HT1080 (cell line): ENCODE measurements at regions not wholly inside any gene's neighbourhood (a gene's known extent, or its start where the extent isn't known, plus 50 kb on each side); places are given as distances from the start of the nearest gene placed in this dataset.

Experiments
- DNase-seq: peaks from one replicate; pipeline ENCODE4 v3.0.0-alpha.2; 2015; ENCODE audit warnings: low read depth

DNA sequence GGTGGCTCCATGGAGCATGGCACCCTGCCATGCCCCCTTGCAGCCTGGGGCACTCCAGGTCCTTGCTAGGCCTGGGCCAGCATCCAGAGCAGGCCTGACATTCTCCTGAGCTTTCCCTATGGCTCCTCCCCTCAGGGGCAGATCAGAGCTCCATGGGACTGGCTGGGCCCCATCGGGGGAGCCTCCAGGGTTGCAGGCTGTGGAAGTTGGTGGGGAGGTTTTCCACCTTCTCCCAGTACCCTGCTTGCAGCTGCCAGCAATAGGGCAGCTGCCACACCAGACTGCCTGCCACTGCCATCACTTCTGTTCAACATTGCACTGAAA, 75.7 kb upstream of the TP63 start:
- DNase-seq: no peak

DNA sequence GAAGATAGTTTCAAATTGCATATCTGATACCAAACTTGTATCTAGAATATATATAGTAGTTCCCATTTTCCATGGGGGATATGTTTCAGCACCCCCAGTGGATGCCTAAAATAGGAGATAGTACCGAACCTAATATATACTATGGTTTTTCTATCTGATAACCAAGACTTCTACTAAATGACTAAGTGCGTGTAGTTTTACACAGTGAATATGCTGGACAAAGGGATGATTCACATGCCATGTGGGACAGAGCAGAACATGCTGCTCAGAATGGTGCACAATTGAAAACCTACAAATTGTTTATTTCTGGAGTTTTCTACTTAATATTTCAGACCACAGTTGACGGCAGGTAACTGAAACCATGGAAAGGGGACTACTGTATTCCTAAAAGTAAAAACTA, 73.4 kb upstream of the TP63 start:
- peak; percentile 23 for DNase-seq

DNA sequence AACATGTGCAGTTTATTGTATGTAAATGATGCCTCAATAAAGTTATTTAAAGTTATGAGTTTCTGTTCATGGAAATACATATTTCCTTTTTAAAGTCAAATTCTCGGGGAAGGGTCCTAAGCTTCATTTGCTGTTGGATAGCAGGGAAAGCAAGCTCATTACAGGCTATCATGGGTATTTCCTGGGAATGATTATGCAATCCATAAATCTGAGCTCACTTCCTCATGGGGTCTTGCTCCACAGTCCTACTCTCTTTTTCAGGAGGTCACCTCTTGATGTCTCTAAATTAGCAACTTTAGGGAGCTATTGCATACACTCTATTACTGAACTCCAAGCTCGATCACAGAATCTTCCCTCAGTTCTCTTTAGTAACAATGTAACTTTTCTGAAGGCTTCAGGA, 69.9 kb upstream of the TP63 start:
- peak; percentile 13 for DNase-seq

DNA sequence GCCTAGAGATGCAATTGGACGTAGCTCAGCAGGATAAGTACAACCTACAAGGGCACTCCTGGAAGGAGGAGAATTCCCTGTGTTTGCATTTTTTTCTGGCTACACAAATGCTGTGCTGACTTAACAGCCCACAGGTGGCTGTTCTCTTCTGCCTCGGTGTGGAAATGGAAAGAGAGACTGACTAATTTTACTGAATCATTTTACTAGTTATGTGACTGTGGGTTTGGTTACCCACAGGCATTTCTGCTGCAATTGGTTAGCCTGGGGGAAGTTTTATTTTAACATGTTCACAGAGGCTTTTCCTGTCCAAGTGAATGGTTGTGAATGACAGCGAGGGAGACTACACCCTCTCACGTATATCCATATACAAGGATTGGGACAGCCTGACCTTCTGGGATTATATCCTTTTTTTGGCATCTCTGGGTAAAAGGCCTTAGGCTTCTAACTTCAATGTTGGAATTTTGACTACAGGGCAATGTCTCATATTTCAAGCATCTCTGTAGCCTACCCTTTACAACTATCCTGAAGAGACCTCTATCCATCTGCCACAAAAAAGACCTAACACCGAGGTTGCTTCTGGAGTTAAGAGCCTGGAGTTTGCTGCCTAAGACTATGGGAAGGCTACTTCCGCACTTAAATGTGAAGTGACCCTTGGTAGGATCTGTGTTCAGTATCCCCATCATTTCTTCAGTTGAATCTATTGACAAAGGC, 67.2 kb upstream of the TP63 start:
- peak; percentile 97 for DNase-seq

DNA sequence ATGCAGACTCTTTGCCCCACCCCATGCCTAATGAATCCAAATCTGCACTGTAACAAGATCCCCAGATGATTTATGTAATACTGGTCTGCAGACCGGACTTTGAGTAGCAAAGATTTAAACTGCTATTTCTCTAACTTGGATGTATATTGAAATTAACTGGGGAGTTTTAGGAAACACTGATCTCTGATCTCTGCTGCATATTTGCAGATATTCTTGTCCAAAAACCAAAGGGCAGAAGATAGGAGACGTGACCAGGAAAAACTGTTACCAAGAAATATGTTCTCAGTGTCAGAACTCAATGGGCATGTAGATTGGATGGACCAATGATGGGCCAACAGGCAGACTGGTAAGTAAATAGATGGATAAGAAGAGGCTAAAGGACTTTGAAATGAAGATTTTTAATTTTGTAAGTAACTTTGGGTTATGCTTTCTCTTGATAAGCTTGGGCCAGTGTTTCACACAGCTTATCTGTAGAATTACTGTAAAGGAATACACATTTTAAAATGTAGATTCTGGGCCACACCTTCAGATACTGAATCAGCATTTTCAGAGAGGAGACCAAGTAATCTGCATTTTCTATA, 64.5 kb upstream of the TP63 start:
- no peak for DNase-seq

DNA sequence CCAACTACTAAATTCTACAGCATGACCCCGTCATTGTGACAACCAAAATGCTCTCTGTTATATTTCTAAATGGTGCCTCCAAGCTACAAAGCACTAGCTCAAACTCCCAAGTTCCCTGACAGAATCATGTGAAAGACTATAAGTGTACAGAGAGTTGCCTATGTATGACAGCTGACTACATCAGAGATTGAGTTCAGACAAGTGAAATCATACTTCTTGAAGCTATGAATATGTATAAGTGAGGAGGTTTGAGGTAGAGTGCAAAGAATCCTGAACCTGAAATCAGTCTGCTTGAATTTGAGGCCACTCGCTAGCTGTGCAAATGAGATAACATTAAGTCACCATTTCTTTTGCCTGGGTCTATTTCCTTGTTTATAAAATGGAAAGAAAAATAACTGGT, 63.9 kb upstream of the TP63 start:
- DNase-seq: no peak

DNA sequence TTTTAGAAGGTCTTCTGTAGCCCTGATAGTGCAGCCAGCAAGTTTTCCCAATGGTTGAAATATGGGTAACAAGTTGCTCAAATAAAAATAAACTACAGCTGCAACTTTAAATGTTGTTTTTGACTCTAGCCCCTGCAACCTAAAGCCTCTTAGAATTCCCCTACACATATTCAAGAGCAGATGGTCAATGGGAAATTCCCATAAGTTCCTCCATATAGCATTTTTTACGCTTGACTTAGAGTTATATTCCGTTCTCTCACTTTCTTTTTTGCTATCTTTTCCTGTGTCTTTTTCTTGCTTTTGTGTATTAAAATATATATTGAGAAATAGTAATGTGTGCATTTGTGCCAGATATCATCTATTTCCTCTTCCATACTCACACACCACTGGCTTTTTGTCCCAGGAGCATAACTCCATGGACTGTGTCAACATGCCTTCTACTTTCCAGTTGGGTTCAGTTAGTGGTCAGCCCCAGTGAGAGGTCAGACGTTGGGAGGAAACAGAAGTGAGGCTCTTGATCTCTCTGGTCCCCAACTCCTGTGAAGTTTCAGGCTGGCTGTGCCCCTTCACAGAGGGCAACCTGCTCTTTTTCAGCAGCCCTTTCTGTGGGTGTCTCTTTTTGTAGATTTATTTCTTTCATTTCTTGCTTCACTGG, 63.3 kb upstream of the TP63 start:
- DNase-seq: no peak

DNA sequence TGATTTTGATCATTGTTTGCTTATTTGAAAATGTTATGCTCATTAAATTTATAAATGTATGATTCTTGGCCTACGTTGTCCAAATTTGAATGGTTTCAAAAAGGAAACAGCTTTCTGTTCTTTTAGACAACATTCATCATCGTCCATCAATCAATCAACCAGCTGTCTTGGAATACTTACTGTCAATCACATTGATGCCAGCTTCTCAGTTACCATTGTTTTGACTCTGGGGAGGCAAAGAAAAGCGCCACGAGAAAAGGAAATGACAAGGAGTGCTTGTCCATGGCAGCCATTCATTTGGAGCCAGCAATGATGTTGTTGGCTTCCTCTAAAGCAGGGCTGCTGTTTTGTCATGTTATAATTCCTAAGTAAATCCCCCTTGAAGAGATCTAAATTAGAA, 62.2 kb upstream of the TP63 start:
- DNase-seq: no peak

DNA sequence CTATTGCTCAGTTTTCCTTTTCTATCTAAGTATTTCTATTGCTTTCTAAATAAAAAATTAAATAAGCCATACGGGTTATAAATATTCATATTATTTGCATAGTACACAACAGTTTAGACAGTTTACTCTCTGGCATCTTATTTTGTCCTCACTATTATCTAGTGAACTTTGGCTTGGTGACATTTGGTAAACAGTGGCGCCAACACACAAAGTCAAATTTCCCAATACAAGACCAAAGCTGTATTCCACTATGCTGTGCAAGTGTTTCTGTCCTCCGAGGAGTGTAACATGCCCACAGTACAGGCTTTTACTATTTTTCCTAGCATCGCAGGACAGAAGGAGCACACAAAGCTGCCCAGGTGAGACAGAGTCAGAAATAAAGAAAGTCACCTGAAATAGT, 61.7 kb upstream of the TP63 start:
- no peak for DNase-seq

DNA sequence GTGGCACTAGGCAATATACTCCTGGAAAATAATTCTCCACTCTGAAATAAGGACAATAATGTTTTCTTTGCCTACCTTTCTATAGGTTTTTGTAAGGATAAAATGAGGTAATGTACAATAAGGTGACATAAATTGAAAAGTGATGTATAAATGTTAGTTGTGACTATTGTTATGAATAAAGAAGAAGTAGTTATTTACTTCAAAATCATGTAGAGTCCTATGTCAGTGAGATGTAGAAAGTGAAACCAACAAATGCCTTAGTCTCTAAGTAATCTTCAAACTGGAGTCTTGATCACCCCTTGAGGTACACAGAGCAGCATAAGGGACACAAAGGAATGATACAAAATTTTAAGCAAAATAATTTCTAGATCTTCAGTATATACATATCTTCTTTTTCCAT, 60.3 kb upstream of the TP63 start:
- DNase-seq: no peak

DNA sequence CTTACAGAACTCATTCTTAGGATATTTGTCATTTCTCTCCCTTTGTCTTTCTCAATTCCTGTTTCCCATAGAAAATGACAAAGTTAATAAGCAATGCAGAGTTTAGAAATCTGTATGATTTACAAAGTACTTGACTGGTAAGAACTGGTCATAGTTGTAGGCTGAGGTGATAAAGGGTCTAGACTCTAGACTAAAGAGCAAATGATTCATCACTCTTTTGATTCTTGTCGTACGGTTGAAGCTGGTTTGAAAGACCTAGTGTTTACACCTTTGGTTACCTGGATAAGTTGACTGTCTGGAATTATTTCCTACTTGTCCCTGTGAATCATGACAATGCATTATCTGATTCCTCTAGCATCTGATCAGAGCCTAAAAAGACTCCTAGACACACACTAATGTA, 58.9 kb upstream of the TP63 start:
- DNase-seq: no peak

DNA sequence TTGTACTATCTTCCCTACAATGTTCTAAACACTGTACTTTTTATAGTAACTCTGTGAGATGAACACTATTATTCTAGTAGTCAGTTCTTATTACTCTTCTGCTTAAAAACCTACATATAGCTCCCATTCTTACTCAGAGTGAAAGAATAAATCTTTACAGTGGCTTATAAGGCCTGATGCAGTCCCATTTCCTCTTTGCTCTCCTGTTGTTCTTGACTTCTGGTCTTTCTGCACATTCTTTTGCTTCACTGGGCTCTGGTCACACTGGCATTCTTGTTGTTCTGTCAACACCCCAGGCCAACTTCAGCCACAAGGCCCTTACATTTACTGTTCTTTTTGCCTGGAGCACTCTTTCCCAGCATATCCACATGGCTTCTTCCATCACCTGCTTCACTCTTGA, 58.2 kb upstream of the TP63 start:
- DNase-seq: no peak

DNA sequence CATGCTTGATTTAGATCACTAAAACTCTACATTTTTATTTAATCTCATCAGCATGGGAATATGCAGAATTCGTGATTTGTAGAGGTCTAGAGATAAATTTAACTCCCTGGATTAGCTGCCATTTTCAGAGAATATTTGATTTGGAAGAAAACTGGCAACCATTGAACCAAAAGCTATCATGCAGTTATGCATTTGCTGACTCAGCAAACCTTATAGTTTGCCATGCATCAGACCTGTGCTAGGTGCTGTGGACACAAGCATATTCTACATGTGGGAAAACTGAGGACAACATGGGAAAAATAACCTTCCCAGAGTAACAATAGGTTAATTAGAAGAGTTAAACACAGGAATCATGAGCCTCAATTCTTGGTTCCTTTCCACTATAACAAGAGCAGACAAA, 54.7 kb upstream of the TP63 start:
- no peak for DNase-seq

DNA sequence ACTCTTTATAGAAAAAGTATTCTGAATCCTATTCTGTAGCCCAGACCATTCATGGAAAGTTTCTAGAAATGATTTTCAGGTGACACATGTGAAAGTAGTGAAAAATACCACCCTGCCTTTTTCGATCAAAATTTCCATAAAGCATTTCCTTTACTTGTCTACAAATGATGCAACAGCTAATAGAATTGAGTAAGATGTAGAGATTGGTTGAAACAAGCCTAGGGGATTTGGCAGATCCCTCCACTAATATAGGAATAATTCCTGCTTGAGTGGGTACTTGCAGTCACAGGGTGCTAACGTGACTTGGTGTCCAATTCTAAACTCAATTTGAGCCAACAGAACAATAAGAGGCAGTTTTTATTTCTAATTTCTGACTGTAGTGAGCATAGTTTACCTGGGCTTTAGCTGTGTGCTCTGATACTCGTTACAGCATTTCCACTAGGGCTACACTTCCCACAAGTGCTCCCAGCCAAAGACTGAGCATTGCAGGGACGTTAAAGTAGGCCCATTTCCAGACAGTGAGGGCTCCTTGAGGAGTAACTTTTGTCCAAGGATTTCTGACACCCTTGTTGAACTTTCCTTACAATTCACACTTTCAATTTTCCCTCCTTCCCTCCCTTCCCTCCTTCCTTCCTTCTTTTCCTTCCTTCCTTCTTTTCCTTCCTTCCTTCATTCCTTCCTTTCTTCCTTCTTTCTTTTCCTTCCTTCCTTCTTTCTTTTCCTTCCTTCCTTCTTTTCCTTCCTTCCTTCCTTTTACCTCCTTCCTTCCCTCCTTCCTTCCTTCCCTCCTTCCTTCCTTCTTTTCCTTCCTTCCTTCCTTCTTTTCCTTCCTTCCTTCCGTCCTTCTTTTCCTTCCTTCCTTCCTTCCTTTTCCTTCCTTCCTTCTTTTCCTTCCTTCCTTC, 53.9 kb upstream of the TP63 start:
- no peak for DNase-seq

DNA sequence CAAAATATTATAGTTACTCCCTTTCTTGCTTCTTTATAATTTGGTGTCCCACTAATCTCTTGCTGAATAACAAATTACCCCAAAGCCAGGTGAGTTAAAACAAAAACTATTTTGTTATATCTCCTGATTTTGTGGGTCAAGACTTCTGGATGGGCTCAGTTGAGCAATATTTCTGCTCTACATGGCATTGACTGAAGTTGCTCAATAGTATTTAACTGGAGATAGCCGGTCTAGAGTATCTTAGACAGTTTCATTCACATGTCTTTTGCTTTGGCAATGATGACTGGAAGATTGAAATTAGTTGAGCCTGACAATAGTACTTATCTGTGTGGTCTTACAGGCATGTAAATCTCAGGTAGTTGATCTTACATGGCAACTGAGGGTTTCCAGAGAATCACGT, 51.0 kb upstream of the TP63 start:
- no peak for DNase-seq
